ENCODE measurements at regions not wholly inside any gene's neighbourhood (a gene's known extent, or its start where the extent isn't known, plus 50 kb on each side); places are given as distances from the start of the nearest gene placed in this dataset.

GRCh38 chr11:119816660-119817059, 87.7 kb upstream of the NECTIN1 start:
- no peaks in the 10 kb centered on the region for H3K36me3 ChIP-seq (replicated peaks)
- peak; percentile 68 for DNase-seq
- H3K4me3 ChIP-seq (ENCODE audit: low read depth, low read length): no peak overlapping the region
- in situ Hi-C loops (cut with HindIII; ENCODE audit: low pct_ligation_motif_present, low sequenced_read_pairs): no loop called here
- no peaks in the 10 kb centered on the region for H3K27me3 ChIP-seq (replicated peaks)
- no peak overlapping the region for H3K27ac ChIP-seq
- TF ChIP-seq CTCF (IDR thresholded peaks at IDR 0.05; ENCODE audit: low read depth, low read length, missing control alignments): no peak

- Histone ChIP-seq H3K4me3 (ENCODE audit: low read depth, low read length) (no peak overlapping the region), H3K36me3 (replicated peaks) (no peaks in the 10 kb centered on the region), H3K27ac (no peak overlapping the region), H3K27me3 (replicated peaks) (no peaks in the 10 kb centered on the region)
- in situ Hi-C loops (cut with HindIII; ENCODE audit: low pct_ligation_motif_present, low sequenced_read_pairs): no loop called here
- no peak for DNase-seq
- no peak for TF ChIP-seq CTCF (IDR thresholded peaks at IDR 0.05; ENCODE audit: low read depth, low read length, missing control alignments)
Measured at GRCh38 chr11:119814766-119815165, 85.8 kb upstream of the NECTIN1 start.

GRCh38 chr11:119810478-119811232, 81.7 kb upstream of the NECTIN1 start:
- DNase-seq: no peak
- Histone ChIP-seq H3K27ac (no peak overlapping the region), H3K27me3 (replicated peaks) (peaks cover 2% of the 10 kb centered on the region), H3K4me3 (ENCODE audit: low read depth, low read length) (no peak overlapping the region), H3K36me3 (replicated peaks) (no peaks in the 10 kb centered on the region)
- in situ Hi-C loops (cut with HindIII; ENCODE audit: low pct_ligation_motif_present, low sequenced_read_pairs): no loop called here
- no peak for TF ChIP-seq CTCF (IDR thresholded peaks at IDR 0.05; ENCODE audit: low read depth, low read length, missing control alignments)

- no peaks in the 10 kb centered on the region for H3K36me3 ChIP-seq (replicated peaks)
- H3K27ac ChIP-seq: no peak overlapping the region
- DNase-seq: no peak
- in situ Hi-C loops (cut with HindIII; ENCODE audit: low pct_ligation_motif_present, low sequenced_read_pairs): no loop called here
- H3K27me3 ChIP-seq (replicated peaks): peaks cover 2% of the 10 kb centered on the region
- TF ChIP-seq CTCF (IDR thresholded peaks at IDR 0.05; ENCODE audit: low read depth, low read length, missing control alignments): no peak
- H3K4me3 ChIP-seq (ENCODE audit: low read depth, low read length): no peak overlapping the region
Measured at GRCh38 chr11:119809346-119809745, 80.3 kb upstream of the NECTIN1 start.

GRCh38 chr11:119808407-119809185, 79.6 kb upstream of the NECTIN1 start:
- Histone ChIP-seq H3K4me3 (ENCODE audit: low read depth, low read length) (no peak overlapping the region), H3K36me3 (replicated peaks) (no peaks in the 10 kb centered on the region), H3K27me3 (replicated peaks) (peaks cover 2% of the 10 kb centered on the region), H3K27ac (no peak overlapping the region)
- DNase-seq: no peak
- in situ Hi-C loops (cut with HindIII; ENCODE audit: low pct_ligation_motif_present, low sequenced_read_pairs): no loop called here
- no peak for TF ChIP-seq CTCF (IDR thresholded peaks at IDR 0.05; ENCODE audit: low read depth, low read length, missing control alignments)

Data from brain microvascular endothelial cell (primary cell).